Transverse colon (tissue), 3 donors: ENCODE measurements at regions not wholly inside any gene's neighbourhood (a gene's known extent, or its start where the extent isn't known, plus 50 kb on each side); places are given as distances from the start of the nearest gene placed in this dataset.

Experiments used
- CTCF ChIP-seq, 5 experiments: fragments of 200-600 bp in 3 of 5; fragments of 450-650 bp in 2 of 5; sonication (generic) in 3 of 5; IDR thresholded peaks; 1 replicate in 2 of 5; 2 replicates in 3 of 5; pipeline ENCODE4 v1.5.1; 2016 to 2017; ENCODE audit warnings: antibody characterized with exemption in 5 of 5, inconsistent platforms in 3 of 5, mild to moderate bottlenecking in 2 of 5, moderate library complexity in 1 of 5
- POLR2A ChIP-seq: fragments of 450-650 bp; IDR thresholded peaks from one replicate; pipeline ENCODE4 v1.6.1; 2016; ENCODE audit warnings: antibody characterized with exemption, mild to moderate bottlenecking, moderate library complexity

- TF ChIP-seq CTCF (IDR thresholded peaks at IDR 0.05): no peak
- TF ChIP-seq POLR2A: no peak
Measured at GRCh38 chr13:23497191-23497590, 63.7 kb upstream of the SACS start.
